ENCODE measurements at regions not wholly inside any gene's neighbourhood (a gene's known extent, or its start where the extent isn't known, plus 50 kb on each side); places are given as distances from the start of the nearest gene placed in this dataset.

DNA sequence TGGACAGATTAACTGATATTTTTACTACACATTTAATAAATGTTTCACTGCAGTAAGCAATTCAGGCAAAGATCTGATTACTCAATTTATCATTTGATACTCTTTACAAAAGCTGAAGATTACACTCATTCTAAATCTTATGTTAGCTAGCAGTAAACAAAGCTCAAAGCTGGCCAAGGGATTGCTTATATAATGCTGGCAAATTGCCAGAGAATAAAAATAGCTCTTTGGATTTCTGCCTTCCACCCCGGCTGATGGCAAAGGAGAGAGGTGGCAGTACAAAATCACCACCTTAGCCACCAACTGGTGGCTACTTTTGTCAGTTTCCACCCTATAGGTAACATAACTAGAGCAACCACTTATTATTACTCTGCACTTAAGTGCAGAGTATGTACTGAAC is 320.5 kb downstream of the FSIP2 start:
- TF ChIP-seq JUND (IDR thresholded peaks at IDR 0.05), result no peak
- no peak for TF ChIP-seq FOXA1 (IDR thresholded peaks at IDR 0.05)
- TF ChIP-seq, protein P1, sequence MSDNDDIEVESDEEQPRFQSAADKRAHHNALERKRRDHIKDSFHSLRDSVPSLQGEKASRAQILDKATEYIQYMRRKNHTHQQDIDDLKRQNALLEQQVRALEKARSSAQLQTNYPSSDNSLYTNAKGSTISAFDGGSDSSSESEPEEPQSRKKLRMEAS (IDR thresholded peaks at IDR 0.05), result no peak
- TF ChIP-seq RAD21 (IDR thresholded peaks at IDR 0.05), result peak in 1 of 2 donors; percentile 27
- no peak for TF ChIP-seq YY1 (IDR thresholded peaks at IDR 0.05)
- no peak for TF ChIP-seq NR2F2 (IDR thresholded peaks at IDR 0.05)
- Histone ChIP-seq H3K27me3 (ENCODE audit: control insufficient read depth in 4 of 4, insufficient read depth in 4 of 4, low read length in 3 of 4) (no peaks in the 10 kb centered on the region), H3K9me3 (ENCODE audit: control insufficient read depth in 4 of 4, low read length in 3 of 4) (no peaks in the 10 kb centered on the region), H3K27ac (ENCODE audit: low read depth in 1 of 2, low read length in 2 of 2) (no peak overlapping the region), H3K4me3 (ENCODE audit: low read depth in 1 of 3, low read length in 3 of 3) (no peak overlapping the region), H3K9ac (ENCODE audit: low read depth in 1 of 2, low read length in 2 of 2) (no peak overlapping the region), H3K36me3 (ENCODE audit: control insufficient read depth in 4 of 4, insufficient read depth in 3 of 4, low read depth in 1 of 4, low read length in 3 of 4) (no peaks in the 10 kb centered on the region), H3K4me1 (ENCODE audit: control insufficient read depth in 4 of 4, insufficient read depth in 4 of 4, low read length in 3 of 4) (peaks cover 0 to 10% (median 1%) of the 10 kb centered on the region in 4 donors)
- 17% methylated on average over 1 of the region's 1 CpG for WGBS
- DNase-seq (ENCODE audit: low spot score), result no peak

DNA sequence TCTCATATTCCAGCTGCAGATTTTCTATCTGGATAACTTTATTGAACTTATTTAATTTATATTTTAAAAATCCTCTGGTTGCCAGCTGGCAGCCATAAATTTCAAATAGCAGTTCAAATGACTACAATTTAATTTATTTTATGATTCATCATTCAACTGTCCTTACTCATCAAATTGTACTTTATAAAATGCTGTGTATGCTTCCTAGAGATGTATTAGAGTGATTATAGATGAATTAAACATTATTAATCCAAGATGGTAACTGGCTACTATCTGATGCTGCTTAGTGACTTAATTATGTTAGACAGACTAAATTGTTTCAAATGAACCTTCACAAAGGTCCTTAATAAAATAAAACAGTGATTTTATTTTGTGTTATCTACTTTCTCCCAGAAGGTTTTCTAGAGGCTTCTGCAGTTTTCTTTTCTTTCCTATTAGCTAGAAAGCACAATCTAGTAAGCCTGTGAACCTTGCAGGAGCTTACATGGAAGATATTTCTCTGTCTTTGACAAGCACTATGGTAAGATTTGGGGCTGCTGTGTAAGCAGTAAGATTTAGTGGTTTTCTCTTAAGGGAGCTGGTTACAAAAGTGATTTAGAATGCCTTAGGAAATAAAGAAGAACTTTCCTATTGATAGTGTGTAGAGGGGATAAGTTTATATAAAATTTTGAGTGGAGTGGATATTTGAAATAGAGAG is 322.3 kb downstream of the FSIP2 start:
- H3K9me3 ChIP-seq (ENCODE audit: control insufficient read depth in 4 of 4, low read length in 3 of 4), result no peaks in the 10 kb centered on the region
- no peak overlapping the region for H3K9ac ChIP-seq (ENCODE audit: low read depth in 1 of 2, low read length in 2 of 2)
- no peak overlapping the region for H3K27ac ChIP-seq (ENCODE audit: low read depth in 1 of 2, low read length in 2 of 2)
- H3K27me3 ChIP-seq (ENCODE audit: control insufficient read depth in 4 of 4, insufficient read depth in 4 of 4, low read length in 3 of 4), result no peaks in the 10 kb centered on the region
- peaks cover 0 to 10% (median 1%) of the 10 kb centered on the region in 4 donors for H3K4me1 ChIP-seq (ENCODE audit: control insufficient read depth in 4 of 4, insufficient read depth in 4 of 4, low read length in 3 of 4)
- DNase-seq (ENCODE audit: low spot score), result no peak
- H3K36me3 ChIP-seq (ENCODE audit: control insufficient read depth in 4 of 4, insufficient read depth in 3 of 4, low read depth in 1 of 4, low read length in 3 of 4), result no peaks in the 10 kb centered on the region
- H3K4me3 ChIP-seq (ENCODE audit: low read depth in 1 of 3, low read length in 3 of 3), result no peak overlapping the region
- TF ChIP-seq, protein P2, sequence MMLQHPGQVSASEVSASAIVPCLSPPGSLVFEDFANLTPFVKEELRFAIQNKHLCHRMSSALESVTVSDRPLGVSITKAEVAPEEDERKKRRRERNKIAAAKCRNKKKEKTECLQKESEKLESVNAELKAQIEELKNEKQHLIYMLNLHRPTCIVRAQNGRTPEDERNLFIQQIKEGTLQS (IDR thresholded peaks at IDR 0.05), result no peak
- TF ChIP-seq, protein P3, sequence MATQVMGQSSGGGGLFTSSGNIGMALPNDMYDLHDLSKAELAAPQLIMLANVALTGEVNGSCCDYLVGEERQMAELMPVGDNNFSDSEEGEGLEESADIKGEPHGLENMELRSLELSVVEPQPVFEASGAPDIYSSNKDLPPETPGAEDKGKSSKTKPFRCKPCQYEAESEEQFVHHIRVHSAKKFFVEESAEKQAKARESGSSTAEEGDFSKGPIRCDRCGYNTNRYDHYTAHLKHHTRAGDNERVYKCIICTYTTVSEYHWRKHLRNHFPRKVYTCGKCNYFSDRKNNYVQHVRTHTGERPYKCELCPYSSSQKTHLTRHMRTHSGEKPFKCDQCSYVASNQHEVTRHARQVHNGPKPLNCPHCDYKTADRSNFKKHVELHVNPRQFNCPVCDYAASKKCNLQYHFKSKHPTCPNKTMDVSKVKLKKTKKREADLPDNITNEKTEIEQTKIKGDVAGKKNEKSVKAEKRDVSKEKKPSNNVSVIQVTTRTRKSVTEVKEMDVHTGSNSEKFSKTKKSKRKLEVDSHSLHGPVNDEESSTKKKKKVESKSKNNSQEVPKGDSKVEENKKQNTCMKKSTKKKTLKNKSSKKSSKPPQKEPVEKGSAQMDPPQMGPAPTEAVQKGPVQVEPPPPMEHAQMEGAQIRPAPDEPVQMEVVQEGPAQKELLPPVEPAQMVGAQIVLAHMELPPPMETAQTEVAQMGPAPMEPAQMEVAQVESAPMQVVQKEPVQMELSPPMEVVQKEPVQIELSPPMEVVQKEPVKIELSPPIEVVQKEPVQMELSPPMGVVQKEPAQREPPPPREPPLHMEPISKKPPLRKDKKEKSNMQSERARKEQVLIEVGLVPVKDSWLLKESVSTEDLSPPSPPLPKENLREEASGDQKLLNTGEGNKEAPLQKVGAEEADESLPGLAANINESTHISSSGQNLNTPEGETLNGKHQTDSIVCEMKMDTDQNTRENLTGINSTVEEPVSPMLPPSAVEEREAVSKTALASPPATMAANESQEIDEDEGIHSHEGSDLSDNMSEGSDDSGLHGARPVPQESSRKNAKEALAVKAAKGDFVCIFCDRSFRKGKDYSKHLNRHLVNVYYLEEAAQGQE (IDR thresholded peaks at IDR 0.05), result no peak

DNA sequence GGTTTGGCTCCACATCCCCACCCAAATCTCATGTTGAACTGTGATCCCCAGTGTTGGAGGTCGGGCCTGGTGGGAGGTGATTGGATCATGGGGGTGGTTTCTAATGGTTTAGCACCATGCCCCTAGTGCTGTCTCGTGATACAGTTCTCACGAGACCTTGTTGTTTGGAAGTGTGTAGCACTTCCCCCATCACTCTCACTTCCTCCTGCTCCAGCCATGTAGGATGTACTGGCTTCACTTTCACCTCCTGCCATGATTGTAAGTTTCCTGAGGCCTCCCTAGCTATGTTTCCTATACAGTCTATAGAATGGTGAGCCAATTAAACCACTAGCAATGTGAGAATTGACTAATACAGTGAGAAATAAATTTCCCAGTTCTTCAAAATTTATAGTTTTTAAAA is 325.9 kb downstream of the FSIP2 start:
- H3K4me1 ChIP-seq (ENCODE audit: control insufficient read depth in 4 of 4, insufficient read depth in 4 of 4, low read length in 3 of 4), result peaks cover 0 to 3% (median 0%) of the 10 kb centered on the region in 4 donors
- no peak overlapping the region for H3K4me3 ChIP-seq (ENCODE audit: low read depth in 1 of 3, low read length in 3 of 3)
- H3K27me3 ChIP-seq (ENCODE audit: control insufficient read depth in 4 of 4, insufficient read depth in 4 of 4, low read length in 3 of 4), result no peaks in the 10 kb centered on the region
- H3K27ac ChIP-seq (ENCODE audit: low read depth in 1 of 2, low read length in 2 of 2), result no peak overlapping the region
- no peaks in the 10 kb centered on the region for H3K9me3 ChIP-seq (ENCODE audit: control insufficient read depth in 4 of 4, low read length in 3 of 4)
- 88% methylated on average over 3 of the region's 3 CpGs for WGBS
- no peak overlapping the region for H3K9ac ChIP-seq (ENCODE audit: low read depth in 1 of 2, low read length in 2 of 2)
- H3K36me3 ChIP-seq (ENCODE audit: control insufficient read depth in 4 of 4, insufficient read depth in 3 of 4, low read depth in 1 of 4, low read length in 3 of 4), result no peaks in the 10 kb centered on the region
- no peak for DNase-seq (ENCODE audit: low spot score)
- TF ChIP-seq TAF1 (conservative IDR thresholded peaks at IDR 0.05), result no peak
- TF ChIP-seq HNF4A (conservative IDR thresholded peaks at IDR 0.05), result no peak
- TF ChIP-seq JUND (IDR thresholded peaks at IDR 0.05), result no peak
- no peak for TF ChIP-seq RAD21 (IDR thresholded peaks at IDR 0.05)
- no peak for TF ChIP-seq FOXA2 (IDR thresholded peaks at IDR 0.05)
- no peak for TF ChIP-seq EGR1 (IDR thresholded peaks at IDR 0.05; ENCODE audit: low read depth in 2 of 2)
- no peak for TF ChIP-seq RXRA (IDR thresholded peaks at IDR 0.05)
- TF ChIP-seq, protein P4, sequence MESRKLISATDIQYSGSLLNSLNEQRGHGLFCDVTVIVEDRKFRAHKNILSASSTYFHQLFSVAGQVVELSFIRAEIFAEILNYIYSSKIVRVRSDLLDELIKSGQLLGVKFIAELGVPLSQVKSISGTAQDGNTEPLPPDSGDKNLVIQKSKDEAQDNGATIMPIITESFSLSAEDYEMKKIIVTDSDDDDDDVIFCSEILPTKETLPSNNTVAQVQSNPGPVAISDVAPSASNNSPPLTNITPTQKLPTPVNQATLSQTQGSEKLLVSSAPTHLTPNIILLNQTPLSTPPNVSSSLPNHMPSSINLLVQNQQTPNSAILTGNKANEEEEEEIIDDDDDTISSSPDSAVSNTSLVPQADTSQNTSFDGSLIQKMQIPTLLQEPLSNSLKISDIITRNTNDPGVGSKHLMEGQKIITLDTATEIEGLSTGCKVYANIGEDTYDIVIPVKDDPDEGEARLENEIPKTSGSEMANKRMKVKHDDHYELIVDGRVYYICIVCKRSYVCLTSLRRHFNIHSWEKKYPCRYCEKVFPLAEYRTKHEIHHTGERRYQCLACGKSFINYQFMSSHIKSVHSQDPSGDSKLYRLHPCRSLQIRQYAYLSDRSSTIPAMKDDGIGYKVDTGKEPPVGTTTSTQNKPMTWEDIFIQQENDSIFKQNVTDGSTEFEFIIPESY (IDR thresholded peaks at IDR 0.05), result no peak
- no peak for TF ChIP-seq NR2F2 (IDR thresholded peaks at IDR 0.05)
- TF ChIP-seq SP1 (IDR thresholded peaks at IDR 0.05), result no peak
- no peak for TF ChIP-seq FOXA1 (IDR thresholded peaks at IDR 0.05)
- TF ChIP-seq, protein P3 (IDR thresholded peaks at IDR 0.05), result no peak
- TF ChIP-seq, protein P2 (IDR thresholded peaks at IDR 0.05), result no peak
- no peak for TF ChIP-seq GABPA (IDR thresholded peaks at IDR 0.05 in 1 of 2, conservative IDR thresholded peaks at IDR 0.05 in 1 of 2)
- no peak for TF ChIP-seq HNF4G (IDR thresholded peaks at IDR 0.05)
- TF ChIP-seq, protein P1 (IDR thresholded peaks at IDR 0.05), result no peak

Data from liver (tissue), 7 donors.